Ishikawa (cell line): ENCODE measurements at regions not wholly inside any gene's neighbourhood (a gene's known extent, or its start where the extent isn't known, plus 50 kb on each side); places are given as distances from the start of the nearest gene placed in this dataset.

Experiments
- CEBPB ChIP-seq: IDR thresholded peaks from 2 replicates; pipeline ENCODE4 v1.6.1; 2012
- CREB1 ChIP-seq: IDR thresholded peaks from 2 replicates; pipeline ENCODE4 v1.6.1; 2012; ENCODE audit warnings: low read depth
- EGR1 ChIP-seq: IDR thresholded peaks from 2 replicates; pipeline ENCODE4 v1.6.1; 2012
- EP300 ChIP-seq: IDR thresholded peaks from 2 replicates; pipeline ENCODE4 v1.6.1; 2012; ENCODE audit warnings: borderline replicate concordance
- FOXM1 ChIP-seq: IDR thresholded peaks from 2 replicates; pipeline ENCODE4 v1.6.1; 2012; ENCODE audit warnings: low read depth, borderline replicate concordance
- MAX ChIP-seq: IDR thresholded peaks from 2 replicates; pipeline ENCODE4 v1.6.1; 2012
- NFIC ChIP-seq: IDR thresholded peaks from 2 replicates; pipeline ENCODE4 v1.6.1; 2012
- RAD21 ChIP-seq: IDR thresholded peaks from 2 replicates; pipeline ENCODE4 v1.6.1; 2012; ENCODE audit warnings: low read depth
- REST ChIP-seq: IDR thresholded peaks from 2 replicates; pipeline ENCODE4 v1.6.1; 2012; ENCODE audit warnings: low read depth, mild to moderate bottlenecking
- TAF1 ChIP-seq: IDR thresholded peaks from 2 replicates; pipeline ENCODE4 v1.6.1; 2012; ENCODE audit warnings: low read depth, mild to moderate bottlenecking
- TCF12 ChIP-seq: IDR thresholded peaks from 2 replicates; pipeline ENCODE4 v1.6.1; 2012; ENCODE audit warnings: low read depth
- TEAD4 ChIP-seq: IDR thresholded peaks from 2 replicates; pipeline ENCODE4 v1.6.1; 2012
- YY1 ChIP-seq: IDR thresholded peaks from 2 replicates; pipeline ENCODE4 v1.6.1; 2012; ENCODE audit warnings: low read depth
- ZBTB7A ChIP-seq: IDR thresholded peaks from 2 replicates; pipeline ENCODE4 v1.6.1; 2012; ENCODE audit warnings: low read depth
- TF ChIP-seq, protein P1 (sequence below): IDR thresholded peaks from 2 replicates; pipeline ENCODE4 v1.6.1; 2012

- TF ChIP-seq ZBTB7A (no peak), TCF12 (no peak), CEBPB (no peak)
Measured at GRCh38 chr3:187802203-187802927, 57.1 kb upstream of the BCL6 start.

GRCh38 chr3:187802928-187803259 is 57.6 kb upstream of the BCL6 start:
- TF ChIP-seq YY1 (no peak), MAX (no peak), REST (no peak), EGR1 (no peak), CEBPB (no peak), TAF1 (no peak), RAD21 (no peak), TCF12 (no peak), NFIC (no peak), ZBTB7A (no peak), CREB1 (no peak), TEAD4 (no peak), EP300 (no peak), FOXM1 (no peak)
- TF ChIP-seq, protein P1, sequence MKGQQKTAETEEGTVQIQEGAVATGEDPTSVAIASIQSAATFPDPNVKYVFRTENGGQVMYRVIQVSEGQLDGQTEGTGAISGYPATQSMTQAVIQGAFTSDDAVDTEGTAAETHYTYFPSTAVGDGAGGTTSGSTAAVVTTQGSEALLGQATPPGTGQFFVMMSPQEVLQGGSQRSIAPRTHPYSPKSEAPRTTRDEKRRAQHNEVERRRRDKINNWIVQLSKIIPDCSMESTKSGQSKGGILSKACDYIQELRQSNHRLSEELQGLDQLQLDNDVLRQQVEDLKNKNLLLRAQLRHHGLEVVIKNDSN: no peak

DNA sequence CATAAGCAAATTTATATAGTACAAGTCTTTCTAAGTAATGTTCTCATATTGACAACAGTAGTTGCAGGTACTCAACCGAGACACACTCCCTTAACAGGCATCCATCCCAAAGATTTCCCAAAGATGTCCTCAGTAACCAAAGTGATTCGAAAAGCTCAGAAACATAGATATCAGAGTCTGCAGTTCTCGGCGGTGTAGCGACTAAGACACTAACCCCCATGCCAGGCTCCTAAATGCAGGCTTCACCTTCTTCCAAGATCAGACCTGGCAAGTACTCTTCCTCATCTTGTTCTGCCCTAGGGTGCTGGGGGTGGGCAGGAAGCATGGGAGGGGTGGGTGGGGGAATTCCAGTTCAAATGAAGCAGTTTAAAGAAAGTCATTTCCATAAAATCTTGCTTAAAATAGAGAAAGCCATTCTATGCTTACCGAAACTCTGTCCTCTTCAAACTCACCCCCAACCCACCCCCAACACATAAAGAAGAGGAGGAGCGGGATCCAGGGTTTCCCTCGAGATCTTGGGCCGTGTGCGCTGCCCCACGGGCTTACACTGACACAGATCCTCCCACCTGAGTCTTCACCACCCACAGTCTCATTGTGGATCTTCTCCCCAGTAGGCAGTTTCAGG is 59.0 kb upstream of the BCL6 start:
- TF ChIP-seq REST (no peak), EP300 (no peak), CREB1 (no peak), CEBPB (no peak), NFIC (no peak), YY1 (no peak), FOXM1 (no peak), EGR1 (no peak), TEAD4 (no peak), TAF1 (no peak), RAD21 (no peak), MAX (no peak), TCF12 (no peak), ZBTB7A (no peak)
- TF ChIP-seq, protein P1: no peak

DNA sequence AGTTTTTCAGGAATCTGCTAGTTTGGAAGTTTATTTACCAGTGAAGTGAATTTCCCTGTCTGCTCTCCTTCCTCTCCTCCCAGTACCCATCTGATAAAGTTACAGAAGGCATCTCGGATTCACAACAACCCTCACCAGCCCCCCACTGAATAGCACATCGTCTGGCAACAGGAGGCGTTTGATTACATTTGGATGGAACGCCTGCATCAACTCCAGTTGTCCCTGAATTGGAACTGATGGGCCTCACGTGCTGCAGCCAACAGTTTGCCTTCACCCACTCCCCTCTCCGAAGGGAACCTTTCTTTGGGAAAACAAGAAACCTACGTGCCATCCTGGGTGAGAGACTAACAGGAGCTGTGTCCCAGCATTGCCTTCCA is 59.5 kb upstream of the BCL6 start:
- TF ChIP-seq EP300: no peak

DNA sequence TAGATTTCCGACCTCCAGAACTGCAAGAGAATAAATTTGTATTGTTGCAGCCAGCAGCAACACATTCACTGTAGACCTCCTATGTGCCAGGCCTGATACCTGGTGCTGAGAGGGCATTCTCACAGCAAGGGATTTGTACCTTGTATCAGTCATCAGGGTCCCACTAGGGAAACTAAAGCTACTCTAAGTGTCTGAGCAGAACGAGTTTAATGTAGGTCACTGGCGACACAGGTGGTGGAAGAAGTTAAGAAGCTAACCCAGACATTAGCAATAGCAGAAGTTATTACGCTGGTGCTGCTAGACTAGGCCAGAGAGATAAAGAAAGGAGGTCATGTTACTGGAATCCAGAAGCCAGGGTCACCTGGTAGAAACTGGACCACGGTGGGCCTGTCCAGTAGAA is 60.5 kb upstream of the BCL6 start:
- no peak for TF ChIP-seq YY1

- TF ChIP-seq EGR1 (no peak), TAF1 (no peak), CREB1 (no peak), MAX (no peak), FOXM1 (no peak), EP300 (no peak), REST (no peak), CEBPB (no peak), TCF12 (no peak), RAD21 (no peak)
- TF ChIP-seq, protein P1: no peak
Measured at GRCh38 chr3:187807086-187807862, 62.0 kb upstream of the BCL6 start.
